B cell (primary cell): ENCODE measurements at regions not wholly inside any gene's neighbourhood (a gene's known extent, or its start where the extent isn't known, plus 50 kb on each side); places are given as distances from the start of the nearest gene placed in this dataset.
"Not testable (repeated sequence)": the region's sequence is repeated elsewhere in the genome, so short reads cannot be mapped to it uniquely, and the experiment has no call there.

Source experiments
- ATAC-seq: fragments of 200-7000 bp; cut with Tn5 transposase; one replicate; pipeline ENCODE4 v1.10.0; 2021; ENCODE audit warnings: low read depth, mild to moderate bottlenecking, moderate number of reproducible peaks, moderate library complexity
- CTCF ChIA-PET: fragments of 350-600 bp; sonication (Branson Sonifier 250); formaldehyde crosslinking; loops from one replicate; lab custom pipeline; 2021; ENCODE audit warnings: antibody characterized with exemption, inconsistent platforms; lab: Charles Lee
- POLR2A ChIA-PET: fragments of 350-600 bp; sonication (Branson Sonifier 250); formaldehyde crosslinking; loops from one replicate; lab custom pipeline; 2021; ENCODE audit warnings: antibody characterized with exemption; lab: Charles Lee
- DNase-seq: peaks from one replicate; pipeline ENCODE4 v3.0.0; 2013
- H2AFZ ChIP-seq: 2 replicates; pipeline ENCODE4 v1.6.1; 2012; ENCODE audit warnings: mild to moderate bottlenecking, low read depth, low read length; ENCODE audit not compliant: insufficient read depth, poor library complexity, severe bottlenecking
- H3K27ac ChIP-seq, 2 donors: 1 replicate in 1 of 2; 2 replicates in 1 of 2; pipeline ENCODE4 v1.5.1; 2012 to 2013; ENCODE audit warnings: low read length in 2 of 2, mild to moderate bottlenecking in 2 of 2, moderate library complexity in 1 of 2
- H3K27me3 ChIP-seq, 4 experiments: fragments of 200-600 bp in 1 of 4; sonication (generic) in 1 of 4; replicated peaks in 1 of 4; 1 replicate in 2 of 4; 2 replicates in 2 of 4; pipeline versions ENCODE4 v1.6.1 to v1.7.0; 2013 to 2016; ENCODE audit warnings: low read length in 3 of 4, mild to moderate bottlenecking in 2 of 4, mixed read lengths in 1 of 4, moderate library complexity in 1 of 4; ENCODE audit not compliant: insufficient read depth in 4 of 4, control insufficient read depth in 3 of 4; ENCODE audit errors: control extremely low read depth in 1 of 4
- H3K36me3 ChIP-seq, 2 experiments: replicated peaks in 1 of 2; 1 replicate in 1 of 2; 2 replicates in 1 of 2; pipeline versions ENCODE4 v1.6.1 to v1.7.1; 2013; ENCODE audit warnings: low read length in 1 of 2; ENCODE audit not compliant: insufficient read depth in 2 of 2, control insufficient read depth in 1 of 2; ENCODE audit errors: control extremely low read depth in 1 of 2, extremely low read depth in 1 of 2
- H3K4me1 ChIP-seq, 2 donors: fragments of 200-600 bp in 1 of 2; sonication (generic) in 1 of 2; 1 replicate in 1 of 2; 2 replicates in 1 of 2; pipeline versions ENCODE4 v1.5.1 to v1.6.1; 2013 to 2017; ENCODE audit warnings: low read length in 2 of 2; ENCODE audit not compliant: control insufficient read depth in 2 of 2, insufficient read depth in 2 of 2
- H3K4me2 ChIP-seq: replicated peaks from 2 replicates; pipeline ENCODE3; 2012; ENCODE audit warnings: mild to moderate bottlenecking, low read depth, low read length; ENCODE audit not compliant: poor library complexity, severe bottlenecking
- H3K4me3 ChIP-seq, 5 experiments: fragments of 200-600 bp in 1 of 5; sonication (generic) in 1 of 5; 1 replicate in 3 of 5; 2 replicates in 2 of 5; pipeline versions ENCODE4 v1.5.1 to v1.7.0; 2011 to 2016; ENCODE audit warnings: low read length in 4 of 5, mild to moderate bottlenecking in 4 of 5, low read depth in 2 of 5, control low read depth in 1 of 5, moderate library complexity in 1 of 5; ENCODE audit not compliant: insufficient read depth in 1 of 5; ENCODE audit errors: control extremely low read depth in 1 of 5, extremely low read depth in 1 of 5
- H3K79me2 ChIP-seq: fragments of 200-600 bp; sonication (generic); one replicate; pipeline ENCODE4 v1.6.0; 2016; ENCODE audit warnings: low read length; ENCODE audit not compliant: control insufficient read depth, insufficient read depth
- H3K9ac ChIP-seq: fragments of 200-600 bp; sonication (generic); 2 replicates; pipeline ENCODE4 v1.6.1; 2017; ENCODE audit warnings: mild to moderate bottlenecking, low read length, moderate library complexity
- H3K9me3 ChIP-seq, 3 donors: one replicate each; pipeline versions ENCODE4 v1.6.1 to v1.7.1; 2013; ENCODE audit warnings: low read length in 2 of 3; ENCODE audit not compliant: control insufficient read depth in 2 of 3, insufficient read depth in 1 of 3; ENCODE audit errors: control extremely low read depth in 1 of 3
- H4K20me1 ChIP-seq: 2 replicates; pipeline ENCODE4 v1.6.0; 2012; ENCODE audit warnings: mild to moderate bottlenecking, low read length; ENCODE audit not compliant: insufficient read depth, control insufficient read depth, poor library complexity, severe bottlenecking
- H3K27ac Mint-ChIP-seq: one replicate; pipeline ENCODE4 v1.8.0; 2021; ENCODE audit warnings: mixed read lengths
- H3K27me3 Mint-ChIP-seq: one replicate; pipeline ENCODE4 v1.8.0; 2021; ENCODE audit warnings: mixed read lengths
- H3K4me1 Mint-ChIP-seq: one replicate; pipeline ENCODE4 v1.8.0; 2021; ENCODE audit warnings: mixed read lengths
- H3K4me3 Mint-ChIP-seq: one replicate; pipeline ENCODE4 v1.8.0; 2021; ENCODE audit warnings: mixed read lengths
- H3K9me3 Mint-ChIP-seq: one replicate; pipeline ENCODE4 v1.8.0; 2022; ENCODE audit warnings: mixed read lengths; ENCODE audit not compliant: insufficient read depth
- EZH2 ChIP-seq: IDR thresholded peaks from 2 replicates; pipeline ENCODE4 v1.6.1; 2012; ENCODE audit warnings: borderline replicate concordance, low read depth, mild to moderate bottlenecking, moderate library complexity, low read length; ENCODE audit not compliant: insufficient read depth, poor library complexity, severe bottlenecking
- WGBS: methylation state at CpG from one replicate; pipeline ENCODE4 v1.1.5; 2013; ENCODE audit warnings: missing lambda C conversion rate; ENCODE audit not compliant: insufficient coverage; 5-methylcytosine and 5-hydroxymethylcytosine counted together
- intact Hi-C: fragments of 100-400 bp; cut with micrococcal nuclease; formaldehyde crosslinking; loops from one replicate; pipeline ENCODE4 v1.10.0; 2022
- TF ChIP-seq, protein P1 (sequence below): fragments of 200-600 bp; IDR thresholded peaks from one replicate; pipeline ENCODE4 v1.8.0; 2022; ENCODE audit warnings: antibody characterized with exemption, mild to moderate bottlenecking

DNA sequence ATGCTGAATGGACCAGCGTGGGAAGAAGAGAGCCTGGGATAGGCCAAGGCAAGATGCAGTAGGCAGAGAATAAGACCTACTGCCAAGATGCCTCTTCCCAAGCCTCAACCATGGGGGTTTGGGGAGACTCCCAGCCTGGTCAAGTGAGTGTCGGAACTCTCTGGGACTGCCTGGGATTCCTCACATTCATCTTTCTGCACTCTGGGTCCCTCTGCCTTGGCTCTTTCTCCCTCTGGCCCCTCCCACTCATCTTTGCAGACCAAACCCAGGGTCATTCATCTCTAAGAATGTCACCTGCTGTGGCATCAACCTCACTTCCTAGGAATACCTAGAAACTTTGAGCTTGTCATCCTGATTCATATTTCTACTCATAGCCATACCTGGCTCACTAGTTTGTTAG is 211.3 kb upstream of the HNRNPA3 start:
- POLR2A ChIA-PET: no interaction called here
- H3K36me3 ChIP-seq: no peaks in the 10 kb centered on the region
- H3K27ac Mint-ChIP-seq: no peak overlapping the region

DNA sequence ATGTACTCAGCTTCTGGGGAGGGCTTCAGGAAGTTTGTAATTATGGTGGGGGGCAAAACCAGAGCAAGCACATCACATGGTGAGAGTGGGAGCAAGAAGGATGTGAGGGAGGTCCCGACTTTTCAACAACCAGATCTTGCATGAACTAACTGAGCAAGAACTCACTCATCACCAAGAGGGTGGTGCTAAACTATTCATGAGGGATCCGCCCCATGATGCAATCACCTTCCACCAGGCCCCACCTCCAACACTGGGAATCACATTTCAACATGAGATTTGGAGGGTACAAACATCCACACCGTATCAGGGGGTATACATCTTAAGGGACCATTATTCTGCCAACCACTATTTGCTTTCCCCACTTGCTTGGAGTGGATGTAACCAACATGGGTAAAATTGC is 209.6 kb upstream of the HNRNPA3 start:
- DNase-seq (no peak), ATAC-seq (no peak)
- Histone ChIP-seq H3K4me3 (no peak overlapping the region), H3K79me2 (no peaks in the 10 kb centered on the region), H3K36me3 (no peaks in the 10 kb centered on the region), H3K4me1 (peaks cover under 1 to 2% of the 10 kb centered on the region in 2 donors), H2AFZ (no peak overlapping the region), H3K9ac (no peak overlapping the region), H3K9me3 (no peaks in the 10 kb centered on the region), H3K4me2 (no peak overlapping the region), H3K27ac (no peak overlapping the region), H4K20me1 (no peaks in the 10 kb centered on the region), H3K27me3 (no peaks in the 10 kb centered on the region)
- WGBS: no CpG with 5 or more reads among the region's 3 CpGs
- CTCF ChIA-PET: no interaction called here
- POLR2A ChIA-PET: no interaction called here
- intact Hi-C loops: no loop called here
- peaks cover 3% of the 10 kb centered on the region for H3K27me3 Mint-ChIP-seq
- H3K4me1 Mint-ChIP-seq: peaks cover 3% of the 10 kb centered on the region
- TF ChIP-seq, protein P1, sequence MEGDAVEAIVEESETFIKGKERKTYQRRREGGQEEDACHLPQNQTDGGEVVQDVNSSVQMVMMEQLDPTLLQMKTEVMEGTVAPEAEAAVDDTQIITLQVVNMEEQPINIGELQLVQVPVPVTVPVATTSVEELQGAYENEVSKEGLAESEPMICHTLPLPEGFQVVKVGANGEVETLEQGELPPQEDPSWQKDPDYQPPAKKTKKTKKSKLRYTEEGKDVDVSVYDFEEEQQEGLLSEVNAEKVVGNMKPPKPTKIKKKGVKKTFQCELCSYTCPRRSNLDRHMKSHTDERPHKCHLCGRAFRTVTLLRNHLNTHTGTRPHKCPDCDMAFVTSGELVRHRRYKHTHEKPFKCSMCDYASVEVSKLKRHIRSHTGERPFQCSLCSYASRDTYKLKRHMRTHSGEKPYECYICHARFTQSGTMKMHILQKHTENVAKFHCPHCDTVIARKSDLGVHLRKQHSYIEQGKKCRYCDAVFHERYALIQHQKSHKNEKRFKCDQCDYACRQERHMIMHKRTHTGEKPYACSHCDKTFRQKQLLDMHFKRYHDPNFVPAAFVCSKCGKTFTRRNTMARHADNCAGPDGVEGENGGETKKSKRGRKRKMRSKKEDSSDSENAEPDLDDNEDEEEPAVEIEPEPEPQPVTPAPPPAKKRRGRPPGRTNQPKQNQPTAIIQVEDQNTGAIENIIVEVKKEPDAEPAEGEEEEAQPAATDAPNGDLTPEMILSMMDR: no peak
- no peaks in the 10 kb centered on the region for H3K9me3 Mint-ChIP-seq
- H3K27ac Mint-ChIP-seq: no peak overlapping the region
- H3K4me3 Mint-ChIP-seq: no peak overlapping the region

More for the DNA sequence above, 211.3 kb upstream of the HNRNPA3 start:
- H4K20me1 ChIP-seq: no peaks in the 10 kb centered on the region
- H2AFZ ChIP-seq: no peak overlapping the region
- Mint-ChIP-seq H3K27me3 (peaks cover 3% of the 10 kb centered on the region), H3K9me3 (no peaks in the 10 kb centered on the region), H3K4me1 (peaks cover 14% of the 10 kb centered on the region), H3K4me3 (no peak overlapping the region)
- H3K27ac ChIP-seq: no peak overlapping the region
- H3K9ac ChIP-seq: no peak overlapping the region
- TF ChIP-seq EZH2: no peak
- TF ChIP-seq, protein P1: no peak
- WGBS: 100% methylated on average over 1 of the region's 2 CpGs
- no peaks in the 10 kb centered on the region for H3K27me3 ChIP-seq
- ATAC-seq (no peak), DNase-seq (no peak)
- intact Hi-C loops: no loop called here
- H3K4me3 ChIP-seq: no peak overlapping the region
- H3K4me2 ChIP-seq: no peak overlapping the region
- H3K9me3 ChIP-seq: no peaks in the 10 kb centered on the region
- peaks cover 8 to 13% of the 10 kb centered on the region in 2 donors for H3K4me1 ChIP-seq
- CTCF ChIA-PET: no interaction called here
- H3K79me2 ChIP-seq: no peaks in the 10 kb centered on the region

DNA sequence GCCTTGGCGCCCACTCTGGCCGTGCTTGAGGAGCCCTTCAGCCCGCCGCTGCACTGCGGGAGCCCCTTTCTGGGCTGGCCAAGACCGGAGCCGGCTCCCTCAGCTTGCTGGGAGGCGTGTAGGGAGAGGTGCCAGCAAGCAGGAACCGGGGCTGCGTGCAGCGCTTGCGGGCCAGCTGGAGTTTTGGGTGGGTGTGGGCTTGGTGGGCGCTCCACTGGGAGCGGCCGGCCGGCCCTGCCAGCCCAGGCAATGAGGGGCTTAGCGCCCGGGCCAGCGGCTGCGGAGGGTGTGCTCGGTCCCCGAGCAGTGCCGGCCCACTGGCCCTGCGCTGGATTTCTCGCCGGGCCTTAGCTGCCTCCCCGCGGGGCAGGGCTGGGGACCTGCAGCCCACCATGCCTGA is 204.9 kb upstream of the HNRNPA3 start:
- H3K9me3 ChIP-seq, H3K27me3 ChIP-seq, H3K27ac Mint-ChIP-seq, H3K4me2 ChIP-seq, H3K36me3 ChIP-seq, DNase-seq, CTCF ChIA-PET, H3K9me3 Mint-ChIP-seq, H2AFZ ChIP-seq, POLR2A ChIA-PET, H3K4me3 Mint-ChIP-seq, H3K27ac ChIP-seq, H3K4me3 ChIP-seq, intact Hi-C loops, ATAC-seq, H4K20me1 ChIP-seq, H3K4me1 ChIP-seq, H3K4me1 Mint-ChIP-seq, H3K79me2 ChIP-seq, H3K9ac ChIP-seq: not testable (repeated sequence)
- peaks cover 14% of the 10 kb centered on the region for H3K27me3 Mint-ChIP-seq
- WGBS: 98% methylated on average over 23 of the region's 28 CpGs
